Nephron (organoid): ENCODE measurements at regions not wholly inside any gene's neighbourhood (a gene's known extent, or its start where the extent isn't known, plus 50 kb on each side); places are given as distances from the start of the nearest gene placed in this dataset.

Experiments used
- H3K27ac Mint-ChIP-seq, 3 experiments: 2 replicates each; pipeline ENCODE4 v1.8.0; 2020; ENCODE audit warnings: mixed read lengths in 3 of 3, mild to moderate bottlenecking in 2 of 3, moderate library complexity in 1 of 3
- H3K27me3 Mint-ChIP-seq: 2 replicates; pipeline ENCODE4 v1.8.0; 2021; ENCODE audit warnings: low read depth, mild to moderate bottlenecking, moderate library complexity, mixed read lengths
- H3K36me3 Mint-ChIP-seq: 2 replicates; pipeline ENCODE4 v1.8.0; 2020; ENCODE audit warnings: low read depth, mixed read lengths
- H3K4me1 Mint-ChIP-seq: 2 replicates; pipeline ENCODE4 v1.8.0; 2020; ENCODE audit warnings: mixed read lengths
- H3K4me3 Mint-ChIP-seq, 3 experiments: 2 replicates each; pipeline ENCODE4 v1.8.0; 2020; ENCODE audit warnings: mild to moderate bottlenecking in 3 of 3, mixed read lengths in 3 of 3, moderate library complexity in 2 of 3
- H3K9me3 Mint-ChIP-seq: 2 replicates; pipeline ENCODE4 v1.8.0; 2020; ENCODE audit warnings: mixed read lengths
- TF ChIP-seq, protein P1 (sequence below), 3 experiments: fragments of 200-600 bp; sonication (generic); IDR thresholded peaks; one replicate each; pipeline ENCODE4 v1.5.0; 2021; ENCODE audit warnings: antibody characterized with exemption in 3 of 3; ENCODE audit not compliant: unreplicated experiment in 3 of 3

DNA sequence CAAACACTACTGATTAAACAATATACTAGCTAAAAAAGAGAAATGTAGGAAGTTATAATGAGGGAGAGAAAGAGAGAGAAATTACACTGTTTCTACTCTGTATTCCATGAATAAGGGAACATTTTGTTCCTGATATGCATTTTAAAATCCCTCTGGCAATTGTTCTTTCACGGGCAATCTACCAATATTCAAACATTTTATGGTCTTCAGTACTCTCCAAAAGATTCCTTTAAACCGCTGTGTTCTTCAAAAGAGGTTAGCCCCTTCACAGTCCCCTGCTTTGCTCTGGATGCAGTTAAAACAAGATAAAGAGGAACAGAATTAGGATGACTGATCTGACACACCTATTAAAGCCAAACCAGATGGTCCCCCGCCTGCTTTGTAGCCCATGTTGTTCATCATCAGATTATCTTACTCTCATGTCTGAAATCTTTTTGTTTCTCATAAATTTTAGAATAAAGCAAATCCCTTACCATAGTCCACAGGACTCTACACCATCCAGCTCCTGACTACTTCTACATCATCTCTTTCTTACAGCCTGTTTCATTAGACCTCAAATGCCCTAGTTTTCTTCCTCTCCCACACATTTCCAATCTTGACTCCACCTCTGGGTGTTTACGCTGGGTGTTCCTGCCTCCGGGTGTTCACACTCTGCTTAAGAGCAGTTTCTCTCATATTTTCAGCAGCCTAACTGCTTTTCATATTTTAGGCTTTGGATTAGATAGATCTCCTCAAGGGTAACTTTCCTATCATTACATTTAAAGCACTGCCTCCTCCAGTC lies 399.7 kb downstream of the COL12A1 start:
- H3K4me1 Mint-ChIP-seq = peaks cover 13% of the 10 kb centered on the region
- peaks cover 8% of the 10 kb centered on the region for H3K9me3 Mint-ChIP-seq
- no peaks in the 10 kb centered on the region for H3K27me3 Mint-ChIP-seq
- no peaks in the 10 kb centered on the region for H3K36me3 Mint-ChIP-seq
- H3K27ac Mint-ChIP-seq = peak overlapping the region in 2 of 3 experiments; percentile 14 to 18
- TF ChIP-seq, protein P1, sequence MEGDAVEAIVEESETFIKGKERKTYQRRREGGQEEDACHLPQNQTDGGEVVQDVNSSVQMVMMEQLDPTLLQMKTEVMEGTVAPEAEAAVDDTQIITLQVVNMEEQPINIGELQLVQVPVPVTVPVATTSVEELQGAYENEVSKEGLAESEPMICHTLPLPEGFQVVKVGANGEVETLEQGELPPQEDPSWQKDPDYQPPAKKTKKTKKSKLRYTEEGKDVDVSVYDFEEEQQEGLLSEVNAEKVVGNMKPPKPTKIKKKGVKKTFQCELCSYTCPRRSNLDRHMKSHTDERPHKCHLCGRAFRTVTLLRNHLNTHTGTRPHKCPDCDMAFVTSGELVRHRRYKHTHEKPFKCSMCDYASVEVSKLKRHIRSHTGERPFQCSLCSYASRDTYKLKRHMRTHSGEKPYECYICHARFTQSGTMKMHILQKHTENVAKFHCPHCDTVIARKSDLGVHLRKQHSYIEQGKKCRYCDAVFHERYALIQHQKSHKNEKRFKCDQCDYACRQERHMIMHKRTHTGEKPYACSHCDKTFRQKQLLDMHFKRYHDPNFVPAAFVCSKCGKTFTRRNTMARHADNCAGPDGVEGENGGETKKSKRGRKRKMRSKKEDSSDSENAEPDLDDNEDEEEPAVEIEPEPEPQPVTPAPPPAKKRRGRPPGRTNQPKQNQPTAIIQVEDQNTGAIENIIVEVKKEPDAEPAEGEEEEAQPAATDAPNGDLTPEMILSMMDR (IDR thresholded peaks at IDR 0.05; ENCODE audit: unreplicated experiment in 3 of 3) = no peak
- H3K4me3 Mint-ChIP-seq = no peak overlapping the region

DNA sequence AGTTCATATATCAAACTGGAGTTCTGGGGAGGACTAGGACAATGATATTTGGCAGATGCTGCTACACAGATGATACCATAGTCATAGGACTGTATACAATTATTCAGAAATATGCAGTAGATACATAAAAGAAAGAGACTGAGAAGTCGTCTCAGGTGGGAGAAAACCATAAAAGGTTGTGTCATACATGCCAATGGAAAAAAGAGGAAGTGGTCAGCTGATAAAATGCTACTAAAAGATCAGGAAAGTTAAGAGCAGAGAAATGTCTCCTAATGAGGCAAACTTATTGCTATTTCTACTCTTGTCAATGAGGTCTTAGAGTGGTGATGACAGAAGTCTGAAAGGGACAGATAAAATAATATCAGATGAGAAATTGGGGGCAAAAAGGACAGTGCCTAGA lies 407.6 kb downstream of the COL12A1 start:
- Mint-ChIP-seq H3K36me3 (peaks cover 6% of the 10 kb centered on the region), H3K4me1 (no peaks in the 10 kb centered on the region), H3K27me3 (peaks cover 6% of the 10 kb centered on the region), H3K4me3 (no peak overlapping the region), H3K27ac (no peak overlapping the region), H3K9me3 (peaks cover 41% of the 10 kb centered on the region)
- TF ChIP-seq, protein P1 (IDR thresholded peaks at IDR 0.05; ENCODE audit: unreplicated experiment in 3 of 3) = no peak

GRCh38 chr6:74785236-74785635 lies 420.6 kb downstream of the COL12A1 start:
- TF ChIP-seq, protein P1 (IDR thresholded peaks at IDR 0.05; ENCODE audit: unreplicated experiment in 3 of 3) = no peak
- H3K27ac Mint-ChIP-seq = no peak overlapping the region
- no peak overlapping the region for H3K4me3 Mint-ChIP-seq
- no peaks in the 10 kb centered on the region for H3K27me3 Mint-ChIP-seq
- H3K9me3 Mint-ChIP-seq = peaks cover 30% of the 10 kb centered on the region
- no peaks in the 10 kb centered on the region for H3K4me1 Mint-ChIP-seq
- no peaks in the 10 kb centered on the region for H3K36me3 Mint-ChIP-seq

- Mint-ChIP-seq H3K27ac (no peak overlapping the region), H3K36me3 (no peaks in the 10 kb centered on the region), H3K4me1 (no peaks in the 10 kb centered on the region), H3K4me3 (no peak overlapping the region), H3K9me3 (peaks cover 17% of the 10 kb centered on the region), H3K27me3 (no peaks in the 10 kb centered on the region)
- TF ChIP-seq, protein P1 (IDR thresholded peaks at IDR 0.05; ENCODE audit: unreplicated experiment in 3 of 3) = no peak
These were observed 423.5 kb downstream of the COL12A1 start for GRCh38 chr6:74782346-74782745.

GRCh38 chr6:74780831-74781230 lies 425.0 kb downstream of the COL12A1 start:
- Mint-ChIP-seq H3K4me1 (no peaks in the 10 kb centered on the region), H3K9me3 (peaks cover 15% of the 10 kb centered on the region), H3K27ac (no peak overlapping the region), H3K27me3 (no peaks in the 10 kb centered on the region), H3K4me3 (no peak overlapping the region), H3K36me3 (no peaks in the 10 kb centered on the region)
- TF ChIP-seq, protein P1 (IDR thresholded peaks at IDR 0.05; ENCODE audit: unreplicated experiment in 3 of 3) = no peak

DNA sequence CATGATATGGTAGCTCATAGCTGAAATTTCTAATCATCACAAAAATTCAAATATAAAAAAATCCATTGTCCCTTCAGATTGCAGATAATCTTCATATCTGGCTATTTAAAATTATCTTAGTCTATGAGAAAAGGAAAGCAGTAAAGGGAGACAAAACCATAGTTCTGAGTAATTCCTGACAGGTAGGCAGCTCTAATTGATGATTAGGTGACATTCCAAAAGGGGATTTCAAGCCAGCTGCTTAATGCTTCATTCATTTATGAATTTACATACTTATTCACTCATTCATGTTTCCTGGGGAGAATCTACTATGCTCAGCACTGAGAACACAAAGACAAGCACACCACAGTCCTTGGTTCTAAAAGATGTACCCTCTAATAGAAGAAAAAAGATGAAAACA lies 437.1 kb downstream of the COL12A1 start:
- Mint-ChIP-seq H3K4me1 (no peaks in the 10 kb centered on the region), H3K27me3 (no peaks in the 10 kb centered on the region), H3K4me3 (no peak overlapping the region), H3K27ac (no peak overlapping the region), H3K9me3 (no peaks in the 10 kb centered on the region), H3K36me3 (no peaks in the 10 kb centered on the region)
- TF ChIP-seq, protein P1 (IDR thresholded peaks at IDR 0.05; ENCODE audit: unreplicated experiment in 3 of 3) = no peak
